Mesendoderm (in vitro differentiated cells): ENCODE measurements at regions not wholly inside any gene's neighbourhood (a gene's known extent, or its start where the extent isn't known, plus 50 kb on each side); places are given as distances from the start of the nearest gene placed in this dataset.
"Not testable (repeated sequence)": the region's sequence is repeated elsewhere in the genome, so short reads cannot be mapped to it uniquely, and the experiment has no call there.

Source experiments
- DNase-seq: peaks from one replicate; pipeline ENCODE4 v3.0.0; 2013
- H2AK5ac ChIP-seq: 2 replicates; pipeline ENCODE4 v1.6.1; 2013; ENCODE audit warnings: low read length, inconsistent platforms
- H2BK120ac ChIP-seq: 2 replicates; pipeline ENCODE4 v1.6.1; 2013; ENCODE audit warnings: low read depth, mild to moderate bottlenecking, low read length, moderate library complexity, mixed read lengths
- H2BK15ac ChIP-seq: replicated peaks from 2 replicates; pipeline ENCODE4 v1.6.1; 2013; ENCODE audit warnings: low read depth, mild to moderate bottlenecking, moderate library complexity
- H2BK5ac ChIP-seq: 2 replicates; pipeline ENCODE4 v1.6.1; 2013; ENCODE audit warnings: low read length, inconsistent platforms
- H3K18ac ChIP-seq: 2 replicates; pipeline ENCODE4 v1.6.1; 2013; ENCODE audit warnings: mild to moderate bottlenecking, low read length, mixed read lengths
- H3K23ac ChIP-seq: one replicate; pipeline ENCODE4 v1.6.1; 2013; ENCODE audit warnings: low read length
- H3K27ac ChIP-seq: 2 replicates; pipeline ENCODE4 v1.5.1; 2013; ENCODE audit warnings: low read depth, mild to moderate bottlenecking, inconsistent platforms, low read length, moderate library complexity
- H3K27me3 ChIP-seq: 2 replicates; pipeline ENCODE4 v1.6.1; 2013; ENCODE audit warnings: low read length, control low read depth, mild to moderate bottlenecking, inconsistent platforms; ENCODE audit not compliant: insufficient read depth, poor library complexity
- H3K36me3 ChIP-seq: 2 replicates; pipeline ENCODE4 v1.6.1; 2013; ENCODE audit warnings: low read length, inconsistent platforms; ENCODE audit not compliant: control insufficient read depth, insufficient read depth
- H3K4ac ChIP-seq: one replicate; pipeline ENCODE4 v1.6.1; 2013; ENCODE audit warnings: low read depth, mild to moderate bottlenecking, low read length, moderate library complexity
- H3K4me1 ChIP-seq: 2 replicates; pipeline ENCODE4 v1.6.1; 2013; ENCODE audit warnings: low read depth, low read length, inconsistent platforms; ENCODE audit not compliant: control insufficient read depth
- H3K4me2 ChIP-seq: 2 replicates; pipeline ENCODE4 v1.6.1; 2013; ENCODE audit warnings: low read length
- H3K4me3 ChIP-seq: 2 replicates; pipeline ENCODE4 v1.5.1; 2013; ENCODE audit warnings: mild to moderate bottlenecking, low read length
- H3K56ac ChIP-seq: one replicate; pipeline ENCODE4 v1.6.1; 2013; ENCODE audit warnings: low read length
- H3K79me1 ChIP-seq: 2 replicates; pipeline ENCODE4 v1.6.1; 2013; ENCODE audit warnings: low read length, inconsistent platforms
- H3K79me2 ChIP-seq: 2 replicates; pipeline ENCODE4 v1.6.1; 2013; ENCODE audit warnings: mild to moderate bottlenecking, low read length; ENCODE audit not compliant: control insufficient read depth, insufficient read depth
- H3K9ac ChIP-seq: 2 replicates; pipeline ENCODE4 v1.6.1; 2013; ENCODE audit warnings: low read length, inconsistent platforms
- H4K5ac ChIP-seq: one replicate; pipeline ENCODE4 v1.6.1; 2013; ENCODE audit warnings: low read length
- H4K8ac ChIP-seq: one replicate; pipeline ENCODE4 v1.6.1; 2013; ENCODE audit warnings: low read depth, mild to moderate bottlenecking, control low read depth, low read length, moderate library complexity
- WGBS: extraction: QIAGEN DNeasy Blood & Tissue Kit; methylation state at CpG from one replicate; pipeline ENCODE4 v1.1.7; 2013; ENCODE audit warnings: low lambda C conversion rate, missing lambda C conversion rate; ENCODE audit not compliant: insufficient coverage; ENCODE audit errors: extremely low coverage; 5-methylcytosine and 5-hydroxymethylcytosine counted together

DNA sequence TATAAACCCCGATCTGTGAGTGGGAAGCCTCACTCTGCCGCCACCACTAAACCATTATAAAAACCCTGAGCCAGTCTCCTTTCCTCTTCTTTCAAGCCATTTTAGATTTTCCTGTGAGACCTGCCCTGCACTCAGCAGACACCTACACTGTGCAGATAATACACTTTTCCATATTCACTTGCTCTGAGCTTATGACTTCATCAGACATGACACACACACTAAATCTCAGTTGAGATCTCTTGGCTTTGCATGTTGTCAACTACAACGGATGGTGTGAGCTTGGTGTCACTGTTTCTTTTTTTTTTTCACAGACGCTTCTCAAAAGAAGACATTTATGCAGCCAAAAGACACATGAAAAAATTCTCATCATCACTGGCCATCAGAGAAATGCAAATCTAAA lies 814.3 kb downstream of the TMEM121 start:
- not testable (repeated sequence) for H4K8ac ChIP-seq, H3K4ac ChIP-seq, H3K27me3 ChIP-seq, H3K4me3 ChIP-seq, DNase-seq, H3K4me1 ChIP-seq, H3K18ac ChIP-seq, H3K36me3 ChIP-seq, H3K4me2 ChIP-seq, H2AK5ac ChIP-seq, H4K5ac ChIP-seq, H2BK15ac ChIP-seq, H2BK120ac ChIP-seq, H3K56ac ChIP-seq, H3K27ac ChIP-seq, H2BK5ac ChIP-seq, H3K79me1 ChIP-seq, H3K9ac ChIP-seq, H3K23ac ChIP-seq, H3K79me2 ChIP-seq
- WGBS, result no CpG with 5 or more reads among the region's 4 CpGs

DNA sequence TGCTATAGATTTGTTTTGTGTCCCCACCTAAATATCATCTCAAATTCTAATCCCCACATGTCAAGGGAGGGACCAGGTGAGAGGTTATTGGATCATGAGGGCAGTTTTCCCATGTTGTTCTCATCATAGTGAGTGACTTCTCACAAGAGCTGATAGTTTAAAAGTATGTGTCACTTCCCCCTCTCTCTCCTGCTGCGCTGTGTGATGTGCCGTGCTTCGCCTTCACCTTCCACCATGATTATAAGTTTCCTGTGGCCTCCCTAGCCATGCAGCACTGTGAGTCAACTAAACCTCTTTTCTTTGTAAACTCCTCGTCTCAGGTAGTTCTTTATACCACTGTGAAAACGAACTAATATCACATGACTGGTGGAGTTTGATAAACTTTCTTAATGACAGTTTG lies 814.8 kb downstream of the TMEM121 start:
- not testable (repeated sequence) for H3K4me3 ChIP-seq, H4K5ac ChIP-seq, H3K4me2 ChIP-seq, H3K79me1 ChIP-seq, H3K27ac ChIP-seq, H3K9ac ChIP-seq, H2AK5ac ChIP-seq, H2BK15ac ChIP-seq, H3K56ac ChIP-seq, H3K23ac ChIP-seq, DNase-seq, H3K4me1 ChIP-seq, H3K27me3 ChIP-seq, H3K36me3 ChIP-seq, H3K18ac ChIP-seq, H4K8ac ChIP-seq, H2BK120ac ChIP-seq, H2BK5ac ChIP-seq, H3K79me2 ChIP-seq, H3K4ac ChIP-seq
- WGBS, result no CpG with 5 or more reads among the region's 5 CpGs

DNA sequence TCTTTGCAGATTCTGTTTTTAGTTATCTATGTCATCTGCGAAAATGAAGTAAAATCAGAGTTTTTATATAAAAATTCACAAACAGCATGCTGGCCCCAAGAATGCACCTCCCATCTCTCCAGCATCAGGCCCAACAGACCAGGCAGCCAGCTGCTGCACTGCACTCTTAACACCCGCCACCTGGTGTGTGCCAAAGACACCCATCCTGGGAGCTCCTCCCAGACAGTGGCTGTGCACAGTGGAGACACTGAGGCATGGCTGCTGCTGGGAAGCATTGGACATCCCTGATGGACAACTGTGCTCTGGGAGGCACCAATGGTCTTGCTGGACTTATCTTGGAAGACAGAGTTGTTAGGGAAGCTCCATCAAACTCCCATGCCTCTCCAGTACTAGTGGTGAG lies 817.2 kb downstream of the TMEM121 start:
- Histone ChIP-seq H3K56ac (no peak overlapping the region), H4K5ac (no peak overlapping the region), H3K23ac (no peak overlapping the region), H3K4ac (no peak overlapping the region), H3K4me2 (no peak overlapping the region), H3K79me2 (no peaks in the 10 kb centered on the region), H2BK5ac (no peak overlapping the region), H3K36me3 (no peaks in the 10 kb centered on the region), H3K27me3 (no peaks in the 10 kb centered on the region), H3K4me1 (no peaks in the 10 kb centered on the region), H3K27ac (no peak overlapping the region), H4K8ac (no peak overlapping the region), H3K79me1 (no peaks in the 10 kb centered on the region), H3K9ac (no peak overlapping the region), H2BK120ac (no peak overlapping the region), H3K18ac (no peak overlapping the region), H2AK5ac (no peak overlapping the region), H2BK15ac (no peak overlapping the region), H3K4me3 (no peak overlapping the region)
- DNase-seq, result no peak
- no CpG with 5 or more reads among the region's 2 CpGs for WGBS

DNA sequence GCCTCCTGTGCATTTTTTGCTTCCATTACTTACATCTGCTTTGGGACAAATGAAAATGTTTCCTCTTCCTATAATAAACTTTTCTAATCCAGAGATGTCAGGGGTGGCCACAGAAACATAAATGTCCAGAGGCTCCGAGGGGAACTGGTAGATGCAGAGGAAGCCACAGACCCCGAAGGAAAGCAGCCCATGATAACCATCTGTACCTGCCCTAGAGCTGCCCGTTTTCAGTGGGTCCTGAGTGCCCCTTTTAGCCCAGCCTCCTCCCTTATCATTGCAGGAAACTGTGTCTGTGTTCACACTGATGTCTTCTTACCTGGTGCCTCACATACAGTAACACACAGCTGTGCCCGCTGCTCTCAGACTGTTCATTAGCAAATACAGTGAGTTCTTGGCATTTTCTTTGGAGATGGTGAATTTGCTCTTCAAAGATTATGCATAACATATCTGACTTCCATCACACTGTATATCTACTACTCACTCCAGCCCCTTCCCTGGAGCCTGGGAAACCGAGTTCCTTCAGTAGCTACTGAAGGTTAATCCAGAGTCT lies 817.8 kb downstream of the TMEM121 start:
- H3K4me3 ChIP-seq, H2BK120ac ChIP-seq, H2AK5ac ChIP-seq, H3K9ac ChIP-seq, H3K27me3 ChIP-seq, H4K5ac ChIP-seq, H3K56ac ChIP-seq, H3K23ac ChIP-seq, H3K4me2 ChIP-seq, H3K79me1 ChIP-seq, H3K79me2 ChIP-seq, H3K4me1 ChIP-seq, DNase-seq, H3K36me3 ChIP-seq, H2BK15ac ChIP-seq, H3K27ac ChIP-seq, H2BK5ac ChIP-seq, H3K18ac ChIP-seq, H4K8ac ChIP-seq, H3K4ac ChIP-seq: not testable (repeated sequence)
- no CpG with 5 or more reads among the region's 5 CpGs for WGBS

DNA sequence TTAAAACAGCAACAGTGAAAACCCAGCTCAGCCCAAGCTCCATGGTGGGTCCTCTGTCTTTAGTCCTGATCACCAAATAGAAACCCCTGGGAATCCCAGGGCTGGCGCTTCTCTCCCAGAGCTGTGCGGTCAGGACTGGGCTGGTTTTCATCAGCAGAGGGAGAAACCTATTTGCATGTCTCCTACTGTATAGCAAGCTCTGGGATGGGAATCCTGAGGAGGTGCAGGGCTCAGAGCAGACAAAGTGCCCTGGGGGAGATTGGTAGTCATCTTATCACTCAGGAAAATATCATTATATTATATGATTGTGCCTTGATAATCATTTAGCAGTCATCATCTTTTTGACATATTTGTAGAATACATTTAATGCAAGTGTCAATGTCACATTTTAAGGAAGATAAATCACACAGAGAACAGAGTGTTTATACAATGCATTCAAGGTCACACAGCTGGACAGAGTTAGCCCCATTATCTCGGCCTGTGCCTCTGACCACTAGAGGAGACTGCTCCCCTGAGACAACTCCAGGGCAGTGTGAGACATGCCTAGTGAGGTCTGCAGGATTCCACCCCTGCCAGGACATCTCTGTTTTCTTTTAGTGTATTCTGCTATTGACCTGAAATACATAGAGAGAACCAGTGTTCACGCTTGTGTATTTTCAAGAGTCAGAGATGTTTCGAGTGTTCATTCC lies 818.6 kb downstream of the TMEM121 start:
- not testable (repeated sequence) for H4K5ac ChIP-seq, H3K4me2 ChIP-seq, H2BK15ac ChIP-seq, H2AK5ac ChIP-seq, DNase-seq, H3K4ac ChIP-seq, H3K18ac ChIP-seq, H3K27me3 ChIP-seq, H2BK120ac ChIP-seq, H3K27ac ChIP-seq, H3K23ac ChIP-seq, H3K79me1 ChIP-seq, H3K56ac ChIP-seq, H3K79me2 ChIP-seq, H3K4me3 ChIP-seq, H4K8ac ChIP-seq, H3K9ac ChIP-seq, H3K36me3 ChIP-seq, H2BK5ac ChIP-seq, H3K4me1 ChIP-seq
- no CpG with 5 or more reads among the region's 5 CpGs for WGBS

DNA sequence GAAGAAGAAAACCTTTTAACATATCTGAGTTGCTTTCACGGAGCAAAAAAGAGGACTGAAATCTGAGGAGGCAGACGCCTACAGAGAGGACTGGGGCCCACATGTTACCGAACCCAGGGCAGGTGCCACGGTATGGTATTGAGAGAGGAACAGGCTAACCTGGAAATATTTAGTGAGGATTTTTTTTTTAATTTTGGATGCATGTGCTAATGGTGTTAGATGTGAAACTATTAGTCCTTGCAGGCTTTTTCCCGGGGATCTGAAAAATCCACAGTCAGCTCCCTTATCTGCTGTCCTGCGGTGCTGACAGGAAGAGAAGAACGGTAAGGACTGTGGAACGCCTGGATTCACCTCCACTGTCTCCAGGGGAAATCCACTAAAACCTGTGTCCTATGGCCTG lies 819.7 kb downstream of the TMEM121 start:
- no peak for DNase-seq
- no peak overlapping the region for H3K9ac ChIP-seq
- no peak overlapping the region for H3K4me2 ChIP-seq
- H3K4me3 ChIP-seq, result no peak overlapping the region
- no peak overlapping the region for H4K5ac ChIP-seq
- no peaks in the 10 kb centered on the region for H3K27me3 ChIP-seq
- H3K27ac ChIP-seq, result no peak overlapping the region
- no peak overlapping the region for H3K4ac ChIP-seq
- H2BK5ac ChIP-seq, result no peak overlapping the region
- H4K8ac ChIP-seq, result no peak overlapping the region
- H2AK5ac ChIP-seq, result no peak overlapping the region
- H3K79me1 ChIP-seq, result no peaks in the 10 kb centered on the region
- H2BK15ac ChIP-seq, result no peak overlapping the region
- no peak overlapping the region for H2BK120ac ChIP-seq
- no CpG with 5 or more reads among the region's 8 CpGs for WGBS
- no peaks in the 10 kb centered on the region for H3K79me2 ChIP-seq
- no peak overlapping the region for H3K23ac ChIP-seq
- no peaks in the 10 kb centered on the region for H3K4me1 ChIP-seq
- no peak overlapping the region for H3K18ac ChIP-seq
- no peaks in the 10 kb centered on the region for H3K36me3 ChIP-seq
- no peak overlapping the region for H3K56ac ChIP-seq
